ENCODE measurements at regions not wholly inside any gene's neighbourhood (a gene's known extent, or its start where the extent isn't known, plus 50 kb on each side); places are given as distances from the start of the nearest gene placed in this dataset.
A peak's percentile ranks its signal among the peaks of the same experiment; 100 is the strongest.

GRCh38 chr10:113480081-113480360 is 72.8 kb upstream of the HABP2 start:
- peaks cover 48% of the 10 kb centered on the region for H3K9me3 Mint-ChIP-seq
- no peak overlapping the region for H3K4me3 Mint-ChIP-seq
- peaks cover 4% of the 10 kb centered on the region for H3K27me3 Mint-ChIP-seq (ENCODE audit: insufficient read depth)
- H3K27ac ChIP-seq (ENCODE audit: low read depth, low read length), result no peak overlapping the region
- WGBS, 2 experiments (ENCODE audit: insufficient coverage in 1 of 2, insufficient read length in 1 of 2), result 45% methylated on average over 1 of the region's 1 CpG; no CpG with 5 or more reads in 1 of the 2 experiments
- no peak for TF ChIP-seq CTCF (conservative IDR thresholded peaks at IDR 0.05)
- no peak overlapping the region for H3K9ac ChIP-seq (ENCODE audit: extremely low read depth, low read length, poor library complexity, severe bottlenecking)
- DNase-seq, result no peak
- H3K4me3 ChIP-seq (ENCODE audit: low read length), result peak overlapping the region; percentile 57
- H3K36me3 Mint-ChIP-seq (ENCODE audit: low read depth), result peaks cover 4% of the 10 kb centered on the region
- H3K4me1 ChIP-seq (ENCODE audit: control insufficient read depth, insufficient read depth, low read length), result no peaks in the 10 kb centered on the region
- no peak overlapping the region for H3K27ac Mint-ChIP-seq
- H3K27me3 ChIP-seq (ENCODE audit: control insufficient read depth, insufficient read depth, low read length, poor library complexity, severe bottlenecking), result no peaks in the 10 kb centered on the region
- no peaks in the 10 kb centered on the region for H3K36me3 ChIP-seq (ENCODE audit: control insufficient read depth, insufficient read depth, low read length)
- peaks cover 11% of the 10 kb centered on the region for H3K4me1 Mint-ChIP-seq
- peaks cover 39% of the 10 kb centered on the region for H3K9me3 ChIP-seq (ENCODE audit: control insufficient read depth, low read length)

GRCh38 chr10:113480851-113481502 is 71.9 kb upstream of the HABP2 start:
- peaks cover 3% of the 10 kb centered on the region for H3K27me3 Mint-ChIP-seq (ENCODE audit: insufficient read depth)
- no peak for DNase-seq
- peaks cover 4% of the 10 kb centered on the region for H3K36me3 Mint-ChIP-seq (ENCODE audit: low read depth)
- H3K4me1 ChIP-seq (ENCODE audit: control insufficient read depth, insufficient read depth, low read length), result no peaks in the 10 kb centered on the region
- H3K9me3 Mint-ChIP-seq, result peaks cover 48% of the 10 kb centered on the region
- TF ChIP-seq CTCF (conservative IDR thresholded peaks at IDR 0.05), result no peak
- 94 to 97% methylated on average over 3 to 5 of the region's 6 CpGs for WGBS, 2 experiments (ENCODE audit: insufficient coverage in 1 of 2, insufficient read length in 1 of 2)
- peaks cover 39% of the 10 kb centered on the region for H3K9me3 ChIP-seq (ENCODE audit: control insufficient read depth, low read length)
- peak overlapping the region; percentile 57 for H3K4me3 ChIP-seq (ENCODE audit: low read length)
- no peak overlapping the region for H3K27ac ChIP-seq (ENCODE audit: low read depth, low read length)
- peaks cover 6% of the 10 kb centered on the region for H3K4me1 Mint-ChIP-seq
- no peak overlapping the region for H3K4me3 Mint-ChIP-seq
- H3K27ac Mint-ChIP-seq, result no peak overlapping the region
- no peaks in the 10 kb centered on the region for H3K36me3 ChIP-seq (ENCODE audit: control insufficient read depth, insufficient read depth, low read length)
- no peak overlapping the region for H3K9ac ChIP-seq (ENCODE audit: extremely low read depth, low read length, poor library complexity, severe bottlenecking)
- H3K27me3 ChIP-seq (ENCODE audit: control insufficient read depth, insufficient read depth, low read length, poor library complexity, severe bottlenecking), result no peaks in the 10 kb centered on the region

- H3K27ac ChIP-seq (ENCODE audit: low read depth, low read length), result no peak overlapping the region
- H3K27me3 ChIP-seq (ENCODE audit: control insufficient read depth, insufficient read depth, low read length, poor library complexity, severe bottlenecking), result no peaks in the 10 kb centered on the region
- H3K9me3 ChIP-seq (ENCODE audit: control insufficient read depth, low read length), result peaks cover 27% of the 10 kb centered on the region
- Mint-ChIP-seq H3K27ac (no peak overlapping the region), H3K27me3 (ENCODE audit: insufficient read depth) (peaks cover 4% of the 10 kb centered on the region), H3K4me1 (no peaks in the 10 kb centered on the region), H3K36me3 (ENCODE audit: low read depth) (peaks cover 2% of the 10 kb centered on the region), H3K4me3 (no peak overlapping the region), H3K9me3 (peaks cover 31% of the 10 kb centered on the region)
- TF ChIP-seq CTCF (conservative IDR thresholded peaks at IDR 0.05), result no peak
- H3K36me3 ChIP-seq (ENCODE audit: control insufficient read depth, insufficient read depth, low read length), result no peaks in the 10 kb centered on the region
- H3K9ac ChIP-seq (ENCODE audit: extremely low read depth, low read length, poor library complexity, severe bottlenecking), result no peak overlapping the region
- H3K4me3 ChIP-seq (ENCODE audit: low read length), result no peak overlapping the region
- DNase-seq, result no peak
- H3K4me1 ChIP-seq (ENCODE audit: control insufficient read depth, insufficient read depth, low read length), result no peaks in the 10 kb centered on the region
- WGBS, 2 experiments (ENCODE audit: insufficient coverage in 1 of 2, insufficient read length in 1 of 2), result 43 to 64% methylated on average over 1 to 2 of the region's 2 CpGs
Observed at GRCh38 chr10:113484487-113484886, 68.4 kb upstream of the HABP2 start.
